Superior temporal gyrus (tissue), 1 donor: ENCODE measurements at regions not wholly inside any gene's neighbourhood (a gene's known extent, or its start where the extent isn't known, plus 50 kb on each side); places are given as distances from the start of the nearest gene placed in this dataset.

Experiments
- DNase-seq: peaks from one replicate; pipeline ENCODE4 v3.0.0-alpha.2; 2016; ENCODE audit errors: extremely low spot score

GRCh38 chr6:44606504-44606903 is 219.0 kb downstream of the CDC5L start:
- no peak for DNase-seq

DNA sequence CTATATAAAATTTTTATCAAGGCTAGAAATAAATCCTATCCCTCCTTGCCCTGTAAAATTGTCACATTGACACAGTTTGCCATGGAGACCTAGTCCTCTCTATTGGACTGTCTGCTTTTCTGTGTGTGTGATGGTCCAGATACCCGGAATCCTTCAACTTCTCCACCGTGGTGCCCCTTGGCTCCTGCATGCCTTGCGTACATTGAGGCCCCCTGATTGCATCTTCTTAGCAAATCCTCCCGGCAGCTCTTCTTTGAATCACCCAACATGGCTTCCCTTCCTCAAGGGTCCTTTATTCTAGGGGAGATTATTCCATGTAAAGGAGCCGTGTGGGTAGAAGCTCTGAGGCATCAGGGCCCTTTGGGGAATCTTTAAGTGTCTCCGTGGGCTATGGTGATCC is 219.5 kb downstream of the CDC5L start:
- no peak for DNase-seq

DNA sequence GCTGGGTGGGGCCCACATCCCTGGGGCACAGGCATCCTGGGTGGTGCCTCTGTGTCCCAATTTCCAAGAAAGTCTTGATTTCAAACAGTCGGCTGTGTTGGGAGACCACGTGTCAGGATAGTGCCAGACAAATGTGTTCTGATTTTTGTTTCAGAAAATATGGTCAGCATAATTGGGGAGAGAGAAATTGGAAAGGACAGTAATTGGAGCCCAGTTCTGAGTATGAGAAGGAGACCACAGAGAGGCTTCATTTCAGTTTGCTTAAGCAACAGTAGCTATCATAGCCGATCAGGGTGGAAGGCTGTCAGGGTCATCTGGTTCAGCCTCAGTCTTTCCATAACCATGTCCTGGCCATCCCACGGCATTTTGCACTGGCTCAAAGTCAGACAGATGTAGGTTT is 220.7 kb downstream of the CDC5L start:
- no peak for DNase-seq

- DNase-seq, result no peak
Observed at GRCh38 chr6:44609051-44609612, 221.6 kb downstream of the CDC5L start.

- no peak for DNase-seq
Observed at GRCh38 chr6:44614396-44614795, 226.9 kb downstream of the CDC5L start.

- DNase-seq, result no peak
Observed at GRCh38 chr6:44615621-44616020, 228.1 kb downstream of the CDC5L start.

DNA sequence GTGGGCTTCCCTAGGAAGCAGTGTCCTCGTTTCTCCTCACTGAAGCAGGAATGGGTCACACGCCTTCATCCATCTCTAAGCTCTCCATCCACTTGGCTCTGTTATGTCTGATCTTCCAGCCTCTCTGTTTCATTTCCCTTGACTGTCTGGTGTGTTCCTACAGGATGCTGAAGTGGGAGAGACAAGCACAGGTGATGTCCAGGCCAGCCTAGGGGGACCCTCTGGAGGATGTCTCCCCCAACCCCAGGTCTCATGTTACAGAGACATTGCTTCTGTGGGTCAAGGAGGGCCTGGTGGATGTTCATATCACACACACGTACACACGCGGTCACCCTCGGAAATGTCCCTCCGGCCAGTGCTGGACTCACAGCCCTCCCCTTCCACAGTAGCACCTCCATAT is 229.9 kb downstream of the CDC5L start:
- DNase-seq, result no peak

DNA sequence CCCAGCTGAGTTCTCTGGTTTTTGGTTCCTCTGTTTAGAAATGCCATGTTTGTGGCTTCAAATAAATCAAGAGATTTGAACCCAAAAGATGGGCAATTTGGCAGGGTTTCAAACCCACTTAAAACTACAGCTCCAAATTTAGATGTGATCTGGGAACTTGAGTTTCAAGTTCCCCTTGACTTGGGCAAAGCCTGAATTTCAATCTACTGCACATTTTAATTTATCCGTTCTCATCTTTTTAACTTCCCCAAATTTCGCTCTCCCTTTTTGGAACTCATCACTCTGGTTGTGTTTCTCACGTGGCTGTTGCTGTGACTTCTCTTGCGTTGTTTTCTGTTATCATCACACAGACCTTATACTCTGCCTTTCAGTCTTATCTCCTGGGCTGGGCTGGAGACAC is 230.9 kb downstream of the CDC5L start:
- no peak for DNase-seq

GRCh38 chr6:44620922-44621321 is 233.4 kb downstream of the CDC5L start:
- DNase-seq, result no peak

DNA sequence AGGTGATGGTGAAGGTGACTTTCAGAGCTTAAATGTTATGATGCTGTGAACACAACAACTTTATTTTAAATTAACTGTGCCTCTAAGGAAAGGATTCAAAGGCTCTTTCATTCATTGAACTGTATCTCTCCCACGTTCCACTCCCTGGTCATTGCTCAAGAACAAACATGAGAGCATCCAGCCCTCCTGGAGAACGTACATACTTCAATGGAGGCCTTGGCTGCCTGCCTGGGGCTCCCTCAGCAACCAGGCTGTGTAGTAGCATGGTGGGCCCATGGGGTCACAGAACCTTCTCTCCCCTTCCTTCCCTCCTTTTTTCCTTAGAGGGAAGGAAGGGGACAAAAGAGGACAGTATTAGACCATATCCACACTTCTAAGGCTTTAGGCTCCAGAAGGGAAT is 234.3 kb downstream of the CDC5L start:
- no peak for DNase-seq

DNA sequence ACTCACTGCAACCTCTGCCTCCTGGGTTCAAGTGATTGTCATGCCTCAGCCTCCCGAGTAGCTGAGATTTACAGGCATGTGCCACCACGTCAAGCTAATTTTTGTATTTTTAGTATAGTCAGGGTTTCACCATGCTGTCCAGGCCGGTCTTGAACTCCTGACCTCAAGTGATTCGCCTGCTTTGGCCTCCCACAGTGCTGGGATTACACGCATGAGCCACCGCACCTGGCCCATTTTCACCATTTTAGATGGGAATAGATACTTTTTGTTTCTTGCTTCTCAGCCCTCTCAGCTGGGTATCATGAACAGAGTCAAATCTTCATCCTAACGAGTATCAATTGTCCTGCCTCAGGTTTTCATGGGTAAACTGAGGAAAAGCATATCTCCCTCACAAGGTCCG is 235.0 kb downstream of the CDC5L start:
- no peak for DNase-seq

DNA sequence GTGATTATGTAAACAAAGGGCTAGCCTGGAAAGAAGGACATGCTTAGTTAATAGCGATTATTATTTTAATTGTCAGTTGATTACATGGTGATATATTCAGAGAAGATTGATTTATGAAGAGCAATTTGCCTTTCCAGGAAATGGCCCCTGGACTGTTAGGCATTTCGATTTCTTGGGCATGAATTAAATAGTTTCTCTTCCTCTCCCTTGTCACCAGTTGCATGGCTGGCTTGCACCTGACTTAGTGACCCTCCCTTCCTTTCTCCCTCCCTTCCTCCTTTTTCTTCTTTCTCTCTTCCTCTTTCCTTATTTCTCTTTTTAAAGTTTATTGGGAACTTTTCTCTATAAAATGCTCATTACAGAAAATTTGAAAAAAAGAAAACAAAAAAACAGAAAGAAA is 235.4 kb downstream of the CDC5L start:
- no peak for DNase-seq

- no peak for DNase-seq
Observed at GRCh38 chr6:44624226-44624625, 236.7 kb downstream of the CDC5L start.

- no peak for DNase-seq
Observed at GRCh38 chr6:44624936-44625573, 237.5 kb downstream of the CDC5L start.

- DNase-seq, result no peak
Observed at GRCh38 chr6:44625996-44626395, 238.5 kb downstream of the CDC5L start.

GRCh38 chr6:44626616-44627015 is 239.1 kb downstream of the CDC5L start:
- DNase-seq, result no peak

- no peak for DNase-seq
Observed at GRCh38 chr6:44627091-44627882, 239.8 kb downstream of the CDC5L start.

DNA sequence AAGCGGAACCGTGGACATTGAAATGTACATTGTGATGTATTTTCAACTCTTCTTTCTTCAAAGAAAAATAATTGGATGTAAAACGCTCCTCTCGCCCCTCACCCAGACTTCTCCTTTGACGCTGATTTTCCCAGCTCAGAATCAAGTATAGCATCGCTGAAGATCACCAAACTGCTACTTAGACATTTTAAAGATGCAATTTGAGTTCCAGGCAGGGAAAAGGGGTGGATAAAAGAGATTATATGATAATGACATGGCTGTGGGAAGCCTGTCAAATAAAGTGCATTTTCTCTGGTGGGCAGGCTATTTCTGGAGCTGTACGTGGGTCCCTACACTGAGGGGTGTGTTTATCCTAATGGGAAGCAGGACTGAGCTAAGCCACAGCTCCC is 240.4 kb downstream of the CDC5L start:
- no peak for DNase-seq

GRCh38 chr6:44628347-44628746 is 240.8 kb downstream of the CDC5L start:
- no peak for DNase-seq

DNA sequence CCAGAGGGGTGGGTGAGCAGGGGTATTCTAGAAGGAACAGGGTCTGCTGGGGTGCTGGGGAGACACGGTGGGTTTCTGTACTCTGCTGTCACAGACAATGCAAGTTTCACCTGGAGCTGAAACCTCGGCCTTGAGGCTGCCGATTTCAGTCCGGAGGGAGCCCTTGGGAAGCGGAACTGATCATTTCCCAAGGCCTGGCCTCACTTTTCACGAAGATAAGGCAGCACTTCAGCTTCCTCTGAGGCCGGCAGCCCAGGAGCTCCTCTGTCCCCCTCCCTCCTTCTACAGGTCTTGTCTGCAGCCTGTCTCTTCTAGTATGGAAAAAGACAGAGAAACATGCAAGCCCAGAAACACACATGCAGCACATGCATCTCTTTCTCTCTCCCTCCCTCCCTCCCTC is 242.1 kb downstream of the CDC5L start:
- DNase-seq, result no peak

GRCh38 chr6:44630125-44631028 is 242.9 kb downstream of the CDC5L start:
- peak; percentile 26 for DNase-seq

- no peak for DNase-seq
Observed at GRCh38 chr6:44631968-44632367, 244.5 kb downstream of the CDC5L start.
